Liver (tissue), 8 donors: ENCODE measurements at regions not wholly inside any gene's neighbourhood (a gene's known extent, or its start where the extent isn't known, plus 50 kb on each side); places are given as distances from the start of the nearest gene placed in this dataset.

Experiments used
- DNase-seq: peaks from one replicate; pipeline ENCODE4 v3.0.0-alpha.2; 2017; ENCODE audit warnings: low spot score
- H3K27ac ChIP-seq, 2 donors: one replicate each; pipeline ENCODE4 v1.7.0; 2013; ENCODE audit warnings: inconsistent platforms in 2 of 2, low read length in 2 of 2, control low read depth in 1 of 2, low read depth in 1 of 2, mild to moderate bottlenecking in 1 of 2
- H3K27me3 ChIP-seq, 4 donors: one replicate each; pipeline versions ENCODE4 v1.6.1 to v1.7.0; 2013; ENCODE audit warnings: low read length in 3 of 4, inconsistent platforms in 1 of 4, mild to moderate bottlenecking in 1 of 4, moderate library complexity in 1 of 4; ENCODE audit not compliant: control insufficient read depth in 4 of 4, insufficient read depth in 4 of 4
- H3K36me3 ChIP-seq, 4 donors: one replicate each; pipeline versions ENCODE4 v1.6.1 to v1.7.0; 2013; ENCODE audit warnings: low read length in 3 of 4, mild to moderate bottlenecking in 3 of 4, low read depth in 1 of 4, moderate library complexity in 1 of 4; ENCODE audit not compliant: control insufficient read depth in 4 of 4, insufficient read depth in 3 of 4
- H3K4me1 ChIP-seq, 4 donors: one replicate each; pipeline versions ENCODE4 v1.6.1 to v1.7.0; 2013; ENCODE audit warnings: low read length in 3 of 4, mild to moderate bottlenecking in 3 of 4, moderate library complexity in 1 of 4; ENCODE audit not compliant: control insufficient read depth in 4 of 4, insufficient read depth in 4 of 4
- H3K4me3 ChIP-seq, 3 donors: one replicate each; pipeline versions ENCODE4 v1.6.1 to v1.7.0; 2013; ENCODE audit warnings: low read length in 3 of 3, control low read depth in 1 of 3, low read depth in 1 of 3, mild to moderate bottlenecking in 1 of 3
- H3K9ac ChIP-seq, 2 donors: one replicate each; pipeline ENCODE4 v1.7.0; 2013; ENCODE audit warnings: low read length in 2 of 2, mild to moderate bottlenecking in 2 of 2, moderate library complexity in 2 of 2, control low read depth in 1 of 2, low read depth in 1 of 2
- H3K9me3 ChIP-seq, 4 donors: one replicate each; pipeline versions ENCODE4 v1.6.1 to v1.7.0; 2013; ENCODE audit warnings: low read length in 3 of 4; ENCODE audit not compliant: control insufficient read depth in 4 of 4
- CTCF ChIP-seq: fragments of 150-350 bp; IDR thresholded peaks from 2 replicates; pipeline ENCODE4 v1.5.1; 2017; ENCODE audit warnings: improper control_type of control experiment, low read depth, low read length; ENCODE audit not compliant: missing input control
- FOXA2 ChIP-seq: IDR thresholded peaks from 2 replicates; pipeline ENCODE4 v1.6.1; 2016; ENCODE audit warnings: antibody characterized with exemption
- HNF4A ChIP-seq, 2 donors: conservative IDR thresholded peaks; 2 replicates each; pipeline ENCODE4 v1.6.1; 2016; ENCODE audit warnings: antibody characterized with exemption in 2 of 2, mild to moderate bottlenecking in 2 of 2
- HNF4G ChIP-seq: IDR thresholded peaks from 2 replicates; pipeline ENCODE4 v1.6.1; 2016; ENCODE audit warnings: antibody characterized with exemption
- JUND ChIP-seq, 2 donors: IDR thresholded peaks; 2 replicates each; pipeline ENCODE4 v1.6.1; 2016; ENCODE audit warnings: antibody characterized with exemption in 2 of 2
- MAX ChIP-seq: IDR thresholded peaks from 2 replicates; pipeline ENCODE4 v1.6.1; 2016; ENCODE audit warnings: antibody characterized with exemption
- NR2F2 ChIP-seq: IDR thresholded peaks from 2 replicates; pipeline ENCODE4 v1.6.1; 2016; ENCODE audit warnings: antibody characterized with exemption
- RAD21 ChIP-seq, 2 donors: IDR thresholded peaks; 2 replicates each; pipeline ENCODE4 v1.6.1; 2016; ENCODE audit warnings: antibody characterized with exemption in 2 of 2, mild to moderate bottlenecking in 2 of 2
- SP1 ChIP-seq: IDR thresholded peaks from 2 replicates; pipeline ENCODE4 v1.6.1; 2018; ENCODE audit warnings: antibody characterized with exemption, mild to moderate bottlenecking
- TAF1 ChIP-seq: conservative IDR thresholded peaks from 2 replicates; pipeline ENCODE4 v1.6.1; 2016; ENCODE audit warnings: antibody characterized with exemption, mild to moderate bottlenecking
- YY1 ChIP-seq: IDR thresholded peaks from 2 replicates; pipeline ENCODE4 v1.6.1; 2016; ENCODE audit warnings: antibody characterized with exemption, mild to moderate bottlenecking
- ZBTB33 ChIP-seq: IDR thresholded peaks from 2 replicates; pipeline ENCODE4 v1.6.1; 2016; ENCODE audit warnings: antibody characterized with exemption
- WGBS: extraction: QIAGEN DNeasy Blood & Tissue Kit; methylation state at CpG from one replicate; pipeline ENCODE4 v1.1.7; 2013; 5-methylcytosine and 5-hydroxymethylcytosine counted together
- TF ChIP-seq, protein P1 (sequence below): IDR thresholded peaks from 2 replicates; pipeline ENCODE4 v1.6.1; 2016; ENCODE audit warnings: antibody characterized with exemption, mild to moderate bottlenecking
- TF ChIP-seq, protein P2 (sequence below): IDR thresholded peaks from 2 replicates; pipeline ENCODE4 v1.6.1; 2016; ENCODE audit warnings: antibody characterized with exemption
- donor health status: healthy.
- donor health status: healthy.
- donor health status: healthy.
- donor health status: healthy.
- donor health status: healthy.

DNA sequence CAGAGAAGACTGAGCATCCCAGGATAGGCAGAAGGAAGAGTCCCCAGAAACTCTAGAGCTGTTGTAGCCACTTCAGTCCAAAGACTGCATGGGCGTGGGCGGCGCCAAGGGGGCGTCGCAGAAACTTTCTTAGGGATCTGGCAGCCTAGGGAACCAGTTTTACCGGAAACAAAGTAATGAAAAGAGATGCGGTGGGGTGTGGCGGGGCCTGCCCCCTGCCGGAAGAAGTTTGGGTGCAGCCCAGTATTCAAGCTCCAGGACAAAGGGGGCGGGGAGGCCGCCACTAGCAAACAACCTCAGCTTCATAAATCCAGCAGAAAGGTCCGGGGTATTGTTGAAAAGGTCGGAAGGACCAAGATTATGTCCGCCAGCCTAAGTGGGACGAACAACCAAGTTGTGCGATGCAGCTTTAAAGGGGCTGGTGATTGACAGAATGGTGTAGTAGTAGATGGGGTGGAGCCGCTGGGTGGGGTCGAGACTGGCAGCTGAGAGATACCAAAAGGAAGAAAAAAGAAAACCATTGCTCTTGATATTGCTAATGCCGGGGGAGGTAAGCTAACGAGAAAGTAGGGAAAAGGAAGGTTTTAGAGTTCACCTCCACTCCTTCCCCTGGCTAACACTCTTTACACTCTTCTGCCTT, 190.5 kb downstream of the RRAGB start:
- 10% methylated on average over 20 of the region's 20 CpGs for WGBS
- peak; percentile 36 for DNase-seq
- Histone ChIP-seq H3K4me1 (peaks cover 0 to 3% (median 0%) of the 10 kb centered on the region in 4 donors), H3K9ac (no peak overlapping the region), H3K9me3 (no peaks in the 10 kb centered on the region), H3K27me3 (peaks cover 0 to 3% (median 0%) of the 10 kb centered on the region in 4 donors), H3K27ac (no peak overlapping the region), H3K4me3 (peak overlapping the region; percentile 44 to 80 (median 70)), H3K36me3 (no peaks in the 10 kb centered on the region)
- no peak for TF ChIP-seq ZBTB33
- TF ChIP-seq SP1: no peak
- TF ChIP-seq CTCF: no peak
- TF ChIP-seq RAD21 (IDR thresholded peaks at IDR 0.05): peak in 1 of 2 donors; percentile 16
- TF ChIP-seq FOXA2: no peak

DNA sequence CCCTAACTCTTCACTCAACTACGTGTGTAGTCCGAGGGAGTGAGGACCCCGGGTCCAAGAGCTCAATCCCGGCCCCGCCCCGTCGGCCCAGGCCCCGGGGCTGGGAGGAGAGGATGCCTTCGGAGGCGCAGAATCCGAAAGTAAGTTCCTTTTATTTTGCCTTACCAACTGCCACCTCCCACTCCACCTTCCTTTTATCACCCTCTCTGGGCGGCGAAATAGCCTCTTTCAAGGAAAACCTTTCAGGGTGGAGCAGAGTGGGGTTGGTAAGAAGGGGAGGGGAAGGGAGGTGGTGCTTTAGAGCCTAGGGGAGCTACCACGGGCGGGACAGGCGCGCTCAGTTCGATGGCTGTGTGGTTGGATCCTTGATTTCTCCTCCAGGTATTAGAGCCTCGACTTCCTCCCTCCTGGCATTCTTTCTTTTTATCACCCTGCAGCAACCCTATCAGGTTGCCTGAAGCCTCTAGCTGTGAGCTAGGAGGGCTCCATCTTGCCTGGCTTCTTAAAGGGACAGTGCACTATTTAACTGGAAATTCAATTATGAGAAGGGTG, 191.2 kb downstream of the RRAGB start:
- WGBS: 3% methylated on average over 19 of the region's 19 CpGs
- Histone ChIP-seq H3K4me3 (peak overlapping the region; percentile 62 to 80 (median 70)), H3K27me3 (peaks cover 0 to 3% (median 0%) of the 10 kb centered on the region in 4 donors), H3K27ac (no peak overlapping the region), H3K4me1 (peaks cover 0 to 3% (median 0%) of the 10 kb centered on the region in 4 donors), H3K9ac (no peak overlapping the region), H3K9me3 (no peaks in the 10 kb centered on the region), H3K36me3 (no peaks in the 10 kb centered on the region)
- DNase-seq: peak; percentile 30
- TF ChIP-seq NR2F2: no peak
- peak; percentile 17 for TF ChIP-seq YY1

GRCh38 chrX:55919367-55920221, 202.0 kb downstream of the RRAGB start:
- no peak for DNase-seq
- H3K36me3 ChIP-seq: no peaks in the 10 kb centered on the region
- no peak for TF ChIP-seq JUND (IDR thresholded peaks at IDR 0.05)
- no peak for TF ChIP-seq HNF4A (conservative IDR thresholded peaks at IDR 0.05)
- TF ChIP-seq, protein P1, sequence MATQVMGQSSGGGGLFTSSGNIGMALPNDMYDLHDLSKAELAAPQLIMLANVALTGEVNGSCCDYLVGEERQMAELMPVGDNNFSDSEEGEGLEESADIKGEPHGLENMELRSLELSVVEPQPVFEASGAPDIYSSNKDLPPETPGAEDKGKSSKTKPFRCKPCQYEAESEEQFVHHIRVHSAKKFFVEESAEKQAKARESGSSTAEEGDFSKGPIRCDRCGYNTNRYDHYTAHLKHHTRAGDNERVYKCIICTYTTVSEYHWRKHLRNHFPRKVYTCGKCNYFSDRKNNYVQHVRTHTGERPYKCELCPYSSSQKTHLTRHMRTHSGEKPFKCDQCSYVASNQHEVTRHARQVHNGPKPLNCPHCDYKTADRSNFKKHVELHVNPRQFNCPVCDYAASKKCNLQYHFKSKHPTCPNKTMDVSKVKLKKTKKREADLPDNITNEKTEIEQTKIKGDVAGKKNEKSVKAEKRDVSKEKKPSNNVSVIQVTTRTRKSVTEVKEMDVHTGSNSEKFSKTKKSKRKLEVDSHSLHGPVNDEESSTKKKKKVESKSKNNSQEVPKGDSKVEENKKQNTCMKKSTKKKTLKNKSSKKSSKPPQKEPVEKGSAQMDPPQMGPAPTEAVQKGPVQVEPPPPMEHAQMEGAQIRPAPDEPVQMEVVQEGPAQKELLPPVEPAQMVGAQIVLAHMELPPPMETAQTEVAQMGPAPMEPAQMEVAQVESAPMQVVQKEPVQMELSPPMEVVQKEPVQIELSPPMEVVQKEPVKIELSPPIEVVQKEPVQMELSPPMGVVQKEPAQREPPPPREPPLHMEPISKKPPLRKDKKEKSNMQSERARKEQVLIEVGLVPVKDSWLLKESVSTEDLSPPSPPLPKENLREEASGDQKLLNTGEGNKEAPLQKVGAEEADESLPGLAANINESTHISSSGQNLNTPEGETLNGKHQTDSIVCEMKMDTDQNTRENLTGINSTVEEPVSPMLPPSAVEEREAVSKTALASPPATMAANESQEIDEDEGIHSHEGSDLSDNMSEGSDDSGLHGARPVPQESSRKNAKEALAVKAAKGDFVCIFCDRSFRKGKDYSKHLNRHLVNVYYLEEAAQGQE: no peak
- TF ChIP-seq, protein P2, sequence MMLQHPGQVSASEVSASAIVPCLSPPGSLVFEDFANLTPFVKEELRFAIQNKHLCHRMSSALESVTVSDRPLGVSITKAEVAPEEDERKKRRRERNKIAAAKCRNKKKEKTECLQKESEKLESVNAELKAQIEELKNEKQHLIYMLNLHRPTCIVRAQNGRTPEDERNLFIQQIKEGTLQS: no peak
- TF ChIP-seq RAD21 (IDR thresholded peaks at IDR 0.05): no peak
- TF ChIP-seq ZBTB33: no peak
- no peak for TF ChIP-seq FOXA2
- no peak for TF ChIP-seq TAF1
- TF ChIP-seq HNF4G: no peak
- no peak for TF ChIP-seq MAX
- no peak overlapping the region for H3K9ac ChIP-seq
- H3K27ac ChIP-seq: no peak overlapping the region
- WGBS: 82% methylated on average over 12 of the region's 12 CpGs
- no peak overlapping the region for H3K4me3 ChIP-seq
- no peaks in the 10 kb centered on the region for H3K27me3 ChIP-seq
- H3K9me3 ChIP-seq: peaks cover 0 to 4% (median 1%) of the 10 kb centered on the region in 4 donors
- no peaks in the 10 kb centered on the region for H3K4me1 ChIP-seq
